ENCODE measurements at regions not wholly inside any gene's neighbourhood (a gene's known extent, or its start where the extent isn't known, plus 50 kb on each side); places are given as distances from the start of the nearest gene placed in this dataset.

- H3K27ac Mint-ChIP-seq (ENCODE audit: unreplicated experiment): no peak overlapping the region
- no peak for TF ChIP-seq CTCF (IDR thresholded peaks at IDR 0.05)
- H3K36me3 Mint-ChIP-seq (ENCODE audit: low read depth): no peaks in the 10 kb centered on the region
- peaks cover 43% of the 10 kb centered on the region for H3K4me1 Mint-ChIP-seq (ENCODE audit: low read depth)
- no peak overlapping the region for H3K4me3 Mint-ChIP-seq (ENCODE audit: unreplicated experiment)
- H3K27me3 Mint-ChIP-seq (ENCODE audit: low read depth): no peaks in the 10 kb centered on the region
- H3K9me3 Mint-ChIP-seq (ENCODE audit: low read depth): peaks cover 11% of the 10 kb centered on the region
- no peak for DNase-seq (ENCODE audit: low spot score)
Observed at GRCh38 chr9:87309236-87309635, 188.4 kb upstream of the DAPK1 start.

GRCh38 chr9:87310827-87311523 lies 186.7 kb upstream of the DAPK1 start:
- peaks cover 16% of the 10 kb centered on the region for H3K9me3 Mint-ChIP-seq (ENCODE audit: low read depth)
- H3K27me3 Mint-ChIP-seq (ENCODE audit: low read depth): no peaks in the 10 kb centered on the region
- H3K36me3 Mint-ChIP-seq (ENCODE audit: low read depth): peaks cover 3% of the 10 kb centered on the region
- no peak overlapping the region for H3K27ac Mint-ChIP-seq (ENCODE audit: unreplicated experiment)
- no peak for TF ChIP-seq CTCF (IDR thresholded peaks at IDR 0.05)
- peaks cover 25% of the 10 kb centered on the region for H3K4me1 Mint-ChIP-seq (ENCODE audit: low read depth)
- DNase-seq (ENCODE audit: low spot score): no peak
- H3K4me3 Mint-ChIP-seq (ENCODE audit: unreplicated experiment): no peak overlapping the region

GRCh38 chr9:87319656-87320055 lies 178.0 kb upstream of the DAPK1 start:
- Mint-ChIP-seq H3K4me3 (ENCODE audit: unreplicated experiment) (no peak overlapping the region), H3K9me3 (ENCODE audit: low read depth) (peaks cover 12% of the 10 kb centered on the region), H3K27ac (ENCODE audit: unreplicated experiment) (no peak overlapping the region), H3K27me3 (ENCODE audit: low read depth) (no peaks in the 10 kb centered on the region), H3K4me1 (ENCODE audit: low read depth) (peaks cover 29% of the 10 kb centered on the region), H3K36me3 (ENCODE audit: low read depth) (peaks cover 6% of the 10 kb centered on the region)
- DNase-seq (ENCODE audit: low spot score): no peak
- TF ChIP-seq CTCF (IDR thresholded peaks at IDR 0.05): no peak

GRCh38 chr9:87320146-87320884 lies 177.4 kb upstream of the DAPK1 start:
- H3K9me3 Mint-ChIP-seq (ENCODE audit: low read depth): peaks cover 12% of the 10 kb centered on the region
- H3K36me3 Mint-ChIP-seq (ENCODE audit: low read depth): peaks cover 6% of the 10 kb centered on the region
- no peaks in the 10 kb centered on the region for H3K27me3 Mint-ChIP-seq (ENCODE audit: low read depth)
- peaks cover 29% of the 10 kb centered on the region for H3K4me1 Mint-ChIP-seq (ENCODE audit: low read depth)
- no peak overlapping the region for H3K27ac Mint-ChIP-seq (ENCODE audit: unreplicated experiment)
- no peak for DNase-seq (ENCODE audit: low spot score)
- H3K4me3 Mint-ChIP-seq (ENCODE audit: unreplicated experiment): no peak overlapping the region
- TF ChIP-seq CTCF (IDR thresholded peaks at IDR 0.05): no peak

- no peaks in the 10 kb centered on the region for H3K36me3 Mint-ChIP-seq (ENCODE audit: low read depth)
- TF ChIP-seq CTCF (IDR thresholded peaks at IDR 0.05): no peak
- no peak for DNase-seq (ENCODE audit: low spot score)
Observed at GRCh38 chr9:87322840-87323635, 174.6 kb upstream of the DAPK1 start.

More at GRCh38 chr9:87322840-87323635, 174.6 kb upstream of the DAPK1 start:
- Mint-ChIP-seq H3K4me1 (ENCODE audit: low read depth) (peaks cover 42% of the 10 kb centered on the region), H3K4me3 (ENCODE audit: unreplicated experiment) (no peak overlapping the region), H3K9me3 (ENCODE audit: low read depth) (peaks cover 4% of the 10 kb centered on the region), H3K27ac (ENCODE audit: unreplicated experiment) (peak overlapping the region; percentile 50), H3K27me3 (ENCODE audit: low read depth) (no peaks in the 10 kb centered on the region)

Measured in chondrocyte (in vitro differentiated cells).